ENCODE measurements at regions not wholly inside any gene's neighbourhood (a gene's known extent, or its start where the extent isn't known, plus 50 kb on each side); places are given as distances from the start of the nearest gene placed in this dataset.
"Not testable (repeated sequence)": the region's sequence is repeated elsewhere in the genome, so short reads cannot be mapped to it uniquely, and the experiment has no call there.

DNA sequence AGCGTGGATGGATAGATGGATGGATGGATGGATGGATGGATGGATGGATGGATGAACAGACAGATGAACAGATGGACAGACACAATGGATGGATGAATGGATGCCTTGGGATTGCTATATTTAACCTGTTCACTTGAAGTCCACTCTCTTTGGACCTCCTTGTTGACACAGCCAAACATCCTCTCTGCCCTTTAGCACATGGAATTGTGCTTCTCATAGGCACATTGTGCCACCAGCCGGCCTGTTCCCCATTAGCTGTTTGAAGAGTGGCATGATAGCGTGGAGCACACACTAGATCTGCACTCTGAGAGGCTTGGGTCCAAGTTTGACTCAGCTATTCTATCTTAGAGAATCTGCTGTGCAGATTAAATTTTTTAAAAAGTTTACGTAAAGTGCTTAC, 56.9 kb upstream of the GSC start:
- no peak for DNase-seq

GRCh38 chr14:94823556-94824341, 53.8 kb upstream of the GSC start:
- DNase-seq: no peak

GRCh38 chr14:94821705-94822104, 51.8 kb upstream of the GSC start:
- DNase-seq: no peak

DNA sequence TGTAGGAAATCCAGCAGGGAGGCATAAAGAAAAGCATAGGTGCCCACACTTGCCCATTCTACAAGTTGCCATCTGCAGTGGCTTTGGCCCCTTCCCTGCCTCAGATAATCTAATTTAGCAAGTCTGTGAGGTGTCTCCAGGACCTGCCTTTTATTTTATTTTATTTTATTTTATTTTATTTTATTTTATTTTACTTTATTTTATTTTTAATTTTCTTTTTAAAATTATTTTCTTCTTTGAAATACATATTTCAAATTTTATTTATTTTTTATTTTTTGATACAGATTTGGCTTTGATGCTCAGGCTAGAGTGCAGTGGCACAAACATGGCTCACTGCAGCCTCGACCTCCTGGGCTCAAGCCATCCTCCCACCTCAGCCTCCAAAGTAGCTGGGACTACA, 51.0 kb upstream of the GSC start:
- DNase-seq: not testable (repeated sequence)

Measured in activated CD8-positive, alpha-beta memory T cell treated with anti-CD3 and anti-CD28 coated beads, Interleukin-2, amount 50 U/mL, for 48 hours (primary cell).